ENCODE measurements at regions not wholly inside any gene's neighbourhood (a gene's known extent, or its start where the extent isn't known, plus 50 kb on each side); places are given as distances from the start of the nearest gene placed in this dataset.
"Not testable (repeated sequence)": the region's sequence is repeated elsewhere in the genome, so short reads cannot be mapped to it uniquely, and the experiment has no call there.

DNA sequence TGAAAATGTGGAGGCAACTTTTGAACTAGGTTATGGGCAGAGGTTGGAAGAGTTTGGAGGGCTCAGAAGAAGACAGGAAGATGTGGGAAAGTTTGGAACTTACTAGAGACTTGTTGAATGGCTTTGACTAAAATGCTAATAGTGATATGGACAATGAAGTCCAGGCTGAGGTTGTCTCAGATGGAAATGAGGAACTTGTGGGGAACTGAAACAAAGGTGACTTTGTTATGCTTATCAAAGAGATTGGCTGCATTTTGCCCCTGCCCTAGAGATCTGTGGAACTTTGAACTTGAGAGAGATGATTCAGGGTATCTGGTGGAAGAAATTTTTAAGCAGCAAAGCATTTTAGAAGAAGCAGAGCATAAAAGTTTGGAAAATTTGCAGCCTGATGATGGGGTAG is 499.7 kb upstream of the ATP2B1 start:
- not testable (repeated sequence) for DNase-seq (ENCODE audit: low spot score)

DNA sequence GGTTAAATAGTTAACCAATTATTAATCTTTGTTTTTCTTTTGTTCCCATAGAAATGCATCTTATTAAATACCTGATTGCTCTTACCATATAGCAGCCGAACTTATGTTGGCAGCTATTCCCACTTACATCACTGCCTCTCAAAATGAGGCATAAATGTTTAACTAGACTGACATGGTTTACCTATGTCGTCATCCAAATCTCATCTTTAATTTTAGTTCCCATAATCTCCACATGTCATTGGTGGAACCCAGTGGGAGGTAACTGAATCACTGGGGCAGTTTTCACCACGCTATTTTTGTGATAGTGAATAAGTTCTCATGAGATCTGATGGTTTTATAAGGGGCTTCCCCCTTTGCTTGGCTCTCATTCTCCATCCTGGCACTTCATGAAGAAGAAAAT is 499.2 kb upstream of the ATP2B1 start:
- DNase-seq (ENCODE audit: low spot score): no peak

DNA sequence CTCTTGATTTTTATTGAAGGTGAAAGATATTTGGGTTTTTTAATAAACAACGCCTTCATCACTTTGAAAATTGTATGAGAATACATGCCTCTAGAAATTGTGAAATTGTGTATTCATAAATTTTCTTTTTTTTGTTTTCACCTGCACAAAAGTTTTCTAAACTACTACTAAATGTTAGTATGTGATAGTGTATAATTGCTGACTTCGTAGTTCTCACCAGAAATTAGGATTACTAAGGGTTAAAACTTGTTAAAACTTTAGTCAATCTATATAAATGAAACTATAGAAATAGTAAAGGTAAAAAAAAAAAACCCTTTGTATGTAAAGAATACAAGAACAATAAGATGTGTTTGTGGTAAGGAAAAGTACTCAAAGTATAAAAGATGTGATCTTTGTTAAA is 496.5 kb upstream of the ATP2B1 start:
- DNase-seq (ENCODE audit: low spot score): no peak

DNA sequence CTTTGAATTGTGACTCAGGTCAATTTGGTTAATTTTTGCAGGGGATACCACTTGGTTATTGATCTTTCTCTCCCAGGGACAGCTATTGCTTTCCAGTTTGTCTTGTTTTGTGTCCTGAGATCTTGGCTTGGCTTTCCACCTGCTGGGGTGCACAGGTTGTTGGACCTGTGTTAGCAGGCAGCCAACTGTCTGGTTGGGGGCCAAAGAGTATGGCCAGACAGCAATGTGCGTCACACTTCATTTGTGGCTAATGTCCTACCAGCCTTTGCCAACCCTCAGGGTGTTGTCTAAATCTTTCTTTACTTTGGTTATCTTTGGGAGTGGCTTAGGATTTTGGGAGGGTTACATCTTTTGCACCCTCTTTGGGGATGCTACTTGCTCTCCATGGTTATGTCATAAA is 494.9 kb upstream of the ATP2B1 start:
- no peak for DNase-seq (ENCODE audit: low spot score)

DNA sequence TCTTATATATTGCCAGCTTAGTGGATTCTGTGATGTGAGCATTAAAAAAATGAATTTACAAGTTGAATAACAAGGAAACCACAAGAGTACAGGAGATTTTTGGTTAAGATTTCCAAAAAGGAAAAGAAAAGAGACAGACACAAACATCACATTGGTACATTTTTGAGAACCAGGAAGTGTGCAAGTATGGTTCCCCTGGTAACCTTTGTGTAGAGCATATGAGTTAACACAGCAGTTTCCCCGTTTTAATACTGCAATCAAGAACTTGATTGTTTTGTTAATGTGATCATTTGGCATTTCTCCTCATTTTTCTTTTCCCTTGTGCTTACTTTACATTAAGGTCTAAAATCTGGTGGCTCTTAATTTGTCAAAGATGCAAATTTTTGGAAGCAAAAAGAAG is 490.4 kb upstream of the ATP2B1 start:
- DNase-seq (ENCODE audit: low spot score): no peak

DNA sequence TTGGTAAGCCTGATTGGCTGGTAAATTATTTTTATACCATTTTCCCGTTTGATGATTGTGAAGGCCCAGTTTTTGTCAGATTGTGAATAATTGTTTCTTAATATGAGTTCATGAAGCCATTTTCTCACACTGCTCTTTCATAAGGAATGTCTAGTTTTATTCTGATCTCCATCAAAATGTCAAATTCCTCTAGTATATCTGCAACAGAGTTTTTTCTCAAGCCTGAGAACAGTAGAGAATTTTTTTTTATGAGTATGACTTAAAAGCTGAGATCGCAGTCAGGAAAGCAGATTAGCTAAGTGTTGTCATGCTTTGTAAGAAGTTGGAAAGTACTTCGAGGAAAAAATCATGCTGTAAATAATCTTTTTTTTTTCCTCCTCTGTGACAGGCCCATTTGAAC is 484.9 kb upstream of the ATP2B1 start:
- DNase-seq (ENCODE audit: low spot score): no peak

DNA sequence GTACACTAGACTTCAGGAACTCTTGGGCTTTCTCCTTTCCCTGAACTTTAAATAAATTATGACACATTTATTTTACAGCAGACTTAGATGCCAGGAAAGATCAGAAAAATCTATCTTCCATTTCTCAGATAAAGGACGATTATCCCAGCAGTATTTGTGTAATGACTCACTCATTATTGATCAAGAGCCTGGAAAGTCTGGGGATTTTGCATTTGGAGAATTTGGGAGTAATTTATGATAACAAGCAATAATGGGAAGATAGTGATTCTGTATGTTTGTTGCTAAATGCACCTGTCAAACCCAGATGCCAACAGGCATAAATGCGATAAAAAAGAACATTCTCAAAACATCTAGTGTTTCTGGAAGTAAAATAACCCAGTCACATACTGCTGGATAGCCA is 480.2 kb upstream of the ATP2B1 start:
- no peak for DNase-seq (ENCODE audit: low spot score)

DNA sequence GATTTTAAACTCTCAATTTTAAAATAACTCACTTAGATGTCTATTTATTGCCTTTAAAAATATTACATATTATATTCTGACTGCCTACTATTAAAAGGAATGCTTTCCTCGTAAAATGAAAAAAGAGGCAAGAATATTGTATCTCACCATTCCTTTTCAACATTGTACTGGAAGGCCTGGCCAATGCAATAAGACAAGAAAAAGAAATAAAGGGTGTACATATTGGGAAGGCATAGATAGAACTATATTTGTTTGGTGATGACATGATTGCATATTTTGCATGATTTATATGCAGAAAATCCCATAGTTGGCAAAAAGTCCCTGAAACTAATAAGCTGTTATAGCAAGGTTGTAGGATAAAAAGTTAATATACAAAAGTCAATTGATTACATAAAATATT is 474.6 kb upstream of the ATP2B1 start:
- DNase-seq (ENCODE audit: low spot score): no peak

DNA sequence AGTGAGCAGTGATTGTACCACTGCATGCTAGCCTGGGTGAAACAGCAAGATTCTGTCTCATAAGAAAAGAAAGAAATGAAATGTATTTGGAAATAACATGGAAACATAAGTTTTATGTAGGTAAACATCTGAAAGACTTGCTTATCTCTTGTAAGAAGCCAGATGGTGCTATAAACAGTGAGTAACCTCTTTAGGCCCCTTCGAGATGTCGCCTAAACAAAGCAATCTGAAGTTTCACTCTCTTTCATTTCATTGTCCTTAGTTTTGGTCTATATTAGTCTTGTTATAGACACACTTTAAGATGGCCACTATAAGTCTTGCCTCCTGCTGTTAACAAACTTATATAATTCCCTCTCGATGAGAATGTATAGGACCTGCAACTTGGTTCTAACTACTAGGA is 472.6 kb upstream of the ATP2B1 start:
- DNase-seq (ENCODE audit: low spot score): no peak

DNA sequence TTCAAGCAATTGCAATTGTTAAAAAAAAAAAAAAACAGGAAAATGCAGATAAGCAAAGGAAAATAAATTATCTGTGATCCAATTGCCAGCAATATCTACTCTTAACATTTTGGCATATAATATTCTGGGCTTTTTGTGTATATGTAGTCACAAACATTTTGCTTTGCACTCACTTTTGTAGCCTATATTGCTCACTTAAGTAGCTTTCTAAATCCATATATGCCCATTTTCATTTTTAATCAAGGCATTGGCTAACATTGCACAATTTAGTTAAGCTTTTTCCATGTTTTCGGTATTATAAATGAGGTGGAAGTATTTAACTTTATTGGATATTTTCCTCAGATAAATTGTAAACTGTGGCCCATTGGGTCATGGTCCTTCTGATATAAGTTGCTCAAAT is 466.3 kb upstream of the ATP2B1 start:
- DNase-seq (ENCODE audit: low spot score): no peak

DNA sequence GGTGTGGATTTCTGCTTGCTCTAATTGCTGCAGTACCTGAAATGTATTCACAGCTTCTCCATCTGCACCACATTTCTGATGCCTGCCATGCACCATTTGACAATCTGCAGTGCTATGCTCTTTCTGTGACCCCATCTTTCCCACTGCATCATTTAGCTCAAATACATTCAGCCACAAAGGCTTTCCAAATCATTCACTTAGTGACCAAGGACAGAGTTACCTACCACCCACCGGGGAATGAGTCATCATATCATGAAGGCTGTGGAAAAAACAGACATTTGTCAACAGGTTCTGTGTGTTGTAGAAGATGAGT is 465.5 kb upstream of the ATP2B1 start:
- DNase-seq (ENCODE audit: low spot score): no peak

DNA sequence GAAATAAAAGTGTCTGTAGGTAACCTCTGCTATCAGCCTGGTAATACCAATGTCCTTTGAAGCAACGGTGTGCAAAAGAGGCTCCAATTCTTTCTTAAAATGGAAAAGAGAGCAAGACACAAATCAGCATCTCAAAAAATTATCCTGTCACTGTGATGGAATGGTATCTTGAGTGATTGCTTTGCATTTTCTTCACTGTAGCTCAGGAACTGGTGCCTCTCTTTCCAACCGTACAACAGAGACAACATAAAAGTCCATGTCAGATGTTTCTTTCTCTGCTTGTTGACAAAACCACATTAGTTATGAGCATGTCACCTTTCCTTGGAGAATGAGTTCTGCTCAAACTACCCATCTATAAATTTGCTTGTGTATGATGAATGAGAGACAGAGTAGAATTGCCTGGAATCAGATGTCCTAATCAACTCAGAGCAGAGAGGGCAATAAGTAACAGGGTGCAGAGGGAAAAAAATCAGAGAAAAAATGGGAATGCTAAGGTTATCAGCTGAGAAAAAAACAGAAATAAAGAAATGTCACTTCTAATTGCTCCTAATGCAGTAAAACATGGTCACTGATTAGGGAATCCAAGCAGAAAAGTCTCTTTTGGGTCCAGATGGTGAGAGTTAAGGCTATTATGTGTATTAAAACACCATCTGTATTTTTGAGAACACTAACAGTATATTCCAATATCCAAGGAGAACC is 465.0 kb upstream of the ATP2B1 start:
- DNase-seq (ENCODE audit: low spot score): no peak

DNA sequence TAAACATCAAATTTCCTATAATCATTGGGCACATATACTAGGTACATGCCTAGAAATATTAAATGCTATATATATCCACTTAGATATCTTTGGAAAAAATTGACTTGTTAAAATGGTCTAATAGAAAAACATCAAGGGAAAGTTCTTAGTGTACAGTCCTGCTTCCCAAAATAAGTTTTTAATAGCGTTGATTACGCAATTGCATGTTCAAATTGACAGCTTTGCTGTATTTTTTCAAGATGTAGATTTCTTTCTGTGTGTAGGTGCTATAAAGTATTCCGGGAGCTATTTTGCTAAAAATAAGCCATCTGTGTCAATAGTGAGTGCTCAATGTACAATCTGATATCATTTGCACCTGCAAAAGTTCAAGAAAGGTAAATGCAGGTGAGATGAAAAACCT is 463.9 kb upstream of the ATP2B1 start:
- DNase-seq (ENCODE audit: low spot score): no peak

DNA sequence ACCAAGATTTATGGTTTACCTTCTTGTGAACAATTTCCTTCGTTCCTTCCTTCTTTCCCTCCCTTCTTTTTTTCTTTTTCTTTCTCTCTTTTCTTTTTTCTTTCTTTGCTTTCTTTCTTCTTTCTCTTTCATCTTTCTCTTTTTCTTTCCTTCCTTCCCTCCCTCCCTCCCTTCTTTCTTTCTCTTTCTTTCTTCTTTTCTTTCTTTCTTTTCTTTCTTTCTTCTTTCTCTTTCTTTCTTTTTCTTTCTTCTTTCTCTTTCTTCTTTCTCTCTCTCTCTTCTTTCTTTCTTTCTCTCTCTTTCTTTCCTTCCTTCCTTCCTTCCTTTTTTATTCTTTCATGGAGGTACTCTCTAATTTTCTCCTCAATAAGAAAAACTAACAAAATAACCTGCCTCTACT is 462.1 kb upstream of the ATP2B1 start:
- no peak for DNase-seq (ENCODE audit: low spot score)

DNA sequence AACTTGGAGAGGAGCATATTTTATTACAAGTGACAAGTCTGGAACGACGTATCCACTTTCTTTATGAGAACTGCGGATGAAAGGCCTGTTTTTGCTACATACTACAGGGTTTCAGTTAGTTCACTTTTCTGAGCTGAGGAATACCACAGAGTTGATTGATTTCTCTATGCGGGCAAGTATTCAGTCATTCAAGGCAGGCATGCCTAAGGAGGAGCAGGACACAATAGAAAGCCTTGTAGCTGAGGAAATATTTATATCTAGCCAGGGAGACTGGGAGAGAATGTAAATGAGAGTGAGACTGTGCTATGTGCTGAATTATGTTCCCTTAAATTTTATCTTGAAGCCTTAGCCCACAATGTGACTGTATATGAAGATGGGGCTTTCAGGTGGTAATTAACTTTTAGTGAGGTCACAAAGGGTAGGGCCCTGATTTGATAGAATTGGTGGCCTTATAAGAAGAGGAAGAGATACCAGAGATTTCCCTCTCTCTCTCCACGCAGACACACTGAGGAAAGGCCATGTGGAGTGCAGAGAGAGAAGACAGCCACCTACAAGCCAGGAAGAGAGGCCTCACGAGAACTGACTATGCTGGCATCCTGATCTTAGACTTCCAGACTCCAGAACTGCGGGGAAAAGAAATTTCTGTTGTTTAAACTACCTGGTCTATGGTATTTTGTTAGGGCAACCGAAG is 459.0 kb upstream of the ATP2B1 start:
- DNase-seq (ENCODE audit: low spot score): no peak

DNA sequence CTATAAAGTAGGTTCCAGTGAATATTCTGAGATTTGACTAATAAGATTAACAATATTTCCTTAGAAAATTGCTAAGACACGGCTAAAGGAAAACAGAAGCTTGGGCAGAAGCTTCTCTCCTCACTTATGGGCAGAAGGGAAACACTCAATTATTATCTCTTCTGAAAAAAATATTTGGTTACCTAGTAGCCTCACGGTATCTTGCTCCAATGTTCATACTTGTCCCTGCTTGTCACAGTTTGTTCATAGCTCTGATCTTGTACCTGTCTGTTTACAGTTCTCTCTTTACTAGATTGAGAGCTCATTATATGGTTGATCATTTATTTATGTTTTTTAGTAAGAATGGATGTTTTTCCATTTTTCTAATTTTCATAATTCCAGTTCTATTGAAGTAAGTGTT is 458.0 kb upstream of the ATP2B1 start:
- no peak for DNase-seq (ENCODE audit: low spot score)

DNA sequence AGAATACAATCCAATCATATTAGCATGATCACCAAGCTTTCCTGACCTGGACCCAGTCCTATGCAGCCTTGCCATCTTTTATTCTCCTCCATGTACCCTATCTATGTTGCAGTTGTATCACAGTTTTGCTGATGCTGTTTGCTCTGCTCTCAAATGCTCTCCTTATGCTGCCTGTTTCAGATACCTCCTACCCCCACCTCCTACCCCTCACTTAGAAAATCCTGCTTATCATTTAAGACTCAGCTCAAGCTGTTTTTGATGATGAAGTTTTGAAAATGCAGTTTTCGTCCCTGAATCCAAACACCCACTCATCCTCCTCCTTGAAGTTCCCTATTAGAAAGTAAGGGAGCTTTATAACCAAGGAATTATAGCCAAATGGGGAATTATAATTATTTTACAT is 457.4 kb upstream of the ATP2B1 start:
- DNase-seq (ENCODE audit: low spot score): no peak

DNA sequence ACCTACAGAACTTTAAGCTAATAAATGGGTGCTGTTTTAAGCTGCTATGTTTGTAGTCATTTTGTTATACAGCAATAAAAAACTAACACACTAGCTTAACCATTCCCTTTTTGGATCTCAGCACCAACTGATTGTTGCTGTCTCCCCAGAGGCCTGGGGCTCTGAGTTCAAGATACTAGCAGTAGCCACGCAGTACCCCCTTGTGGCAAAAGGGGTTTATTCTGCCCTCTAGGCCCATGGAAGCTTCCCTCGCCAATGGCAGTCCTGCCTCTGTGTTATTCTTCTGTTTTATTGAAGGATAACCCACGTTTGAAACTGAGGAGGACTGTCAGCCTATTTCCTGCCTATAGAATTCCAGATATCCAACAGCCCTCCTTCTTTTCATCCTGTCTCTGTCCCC is 455.3 kb upstream of the ATP2B1 start:
- no peak for DNase-seq (ENCODE audit: low spot score)

DNA sequence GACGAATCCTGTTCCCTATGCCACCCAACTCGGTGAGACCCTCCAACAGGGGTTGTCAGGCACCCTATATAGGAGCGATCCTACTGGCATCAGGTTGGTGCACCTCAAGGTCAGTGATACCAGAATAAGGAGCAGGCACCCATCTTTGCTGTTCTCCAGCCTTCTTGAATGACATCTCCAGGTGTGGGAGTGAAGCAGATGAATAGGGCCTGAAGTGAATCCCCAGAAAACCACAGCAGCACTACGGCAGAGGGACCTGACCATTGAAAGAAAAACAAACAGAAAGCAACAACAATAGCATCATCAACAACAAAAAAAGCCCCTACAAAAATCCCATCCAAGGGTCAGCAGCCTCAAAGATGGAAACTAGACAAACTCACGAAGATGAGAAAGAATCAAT is 445.2 kb upstream of the ATP2B1 start:
- DNase-seq (ENCODE audit: low spot score): no peak

DNA sequence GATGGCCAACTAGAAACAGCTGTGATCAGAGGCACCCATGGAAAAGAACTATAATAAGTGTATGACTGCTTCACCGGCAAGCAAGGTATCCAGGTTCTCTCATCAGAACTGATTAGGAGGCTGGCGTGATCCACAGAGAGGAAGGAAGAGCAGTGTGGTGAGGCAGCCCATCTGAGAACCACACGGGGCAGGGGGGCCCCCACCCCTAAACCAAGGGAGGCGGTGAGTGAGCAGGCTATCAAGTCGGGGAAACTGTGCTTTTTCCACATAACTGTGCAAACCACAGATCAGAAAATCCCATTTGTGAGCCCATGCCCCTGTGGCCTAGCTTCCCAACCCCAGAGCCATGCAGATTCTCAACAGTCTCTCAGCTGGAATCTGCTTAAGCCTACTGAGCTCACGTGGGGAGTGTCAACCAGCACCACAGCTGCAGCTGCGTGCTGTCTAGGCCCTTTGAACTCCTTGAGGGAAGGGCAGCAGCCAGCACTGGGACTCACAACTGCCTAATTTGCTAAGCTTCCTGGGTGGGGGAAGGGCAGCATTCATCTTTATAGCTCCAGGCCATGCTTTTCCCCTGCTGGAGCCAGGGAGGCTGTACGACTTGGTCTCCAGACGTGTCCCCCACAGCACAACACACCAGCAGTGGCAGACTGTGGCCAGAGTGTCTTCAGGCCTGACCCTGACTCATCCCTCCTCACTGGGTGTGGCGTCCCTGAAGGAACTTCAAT is 444.4 kb upstream of the ATP2B1 start:
- DNase-seq (ENCODE audit: low spot score): no peak

DNA sequence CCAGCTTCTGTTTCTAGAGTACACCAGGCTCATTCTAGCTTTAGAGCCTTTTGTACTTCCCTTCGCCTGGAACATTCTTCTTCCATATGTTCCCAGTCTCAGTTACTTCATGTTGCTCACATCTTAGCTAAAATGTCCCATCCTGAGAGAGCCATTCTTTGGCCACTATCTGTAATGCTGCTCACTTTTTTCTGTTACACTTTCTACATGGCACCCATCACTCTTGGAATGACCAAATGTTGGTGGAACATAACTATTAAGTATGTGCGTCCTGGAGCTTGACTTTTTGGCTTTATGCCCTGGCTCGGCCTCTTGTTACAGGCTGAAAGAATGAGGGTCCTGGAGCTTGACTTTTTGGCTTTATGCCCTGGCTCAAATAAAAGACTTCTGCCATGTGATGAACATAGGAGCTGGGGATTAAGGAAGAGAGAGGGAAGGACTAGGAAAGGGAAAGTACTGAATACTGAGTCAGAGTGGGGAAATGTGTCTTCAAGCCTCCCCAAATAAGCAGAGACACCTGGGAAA is 442.9 kb upstream of the ATP2B1 start:
- DNase-seq (ENCODE audit: low spot score): no peak

DNA sequence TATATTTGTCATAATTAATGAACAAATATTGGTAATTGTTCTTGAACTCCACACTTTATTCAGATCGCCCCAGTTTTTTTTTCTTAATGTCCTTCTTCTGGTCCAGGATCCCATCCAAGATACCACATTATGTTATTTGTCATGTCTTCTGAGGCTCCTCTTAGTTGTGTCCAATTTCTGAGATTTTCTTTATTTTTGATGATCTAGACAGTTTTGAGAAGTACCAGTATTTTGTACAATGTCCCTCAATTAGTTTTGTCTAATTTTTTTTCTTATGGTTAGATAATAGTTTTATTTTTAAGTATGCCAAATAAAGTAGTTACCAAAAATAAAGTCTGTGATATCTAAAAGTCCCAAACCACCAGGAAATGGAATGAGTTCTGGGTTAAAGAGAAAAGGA is 440.8 kb upstream of the ATP2B1 start:
- DNase-seq (ENCODE audit: low spot score): no peak

DNA sequence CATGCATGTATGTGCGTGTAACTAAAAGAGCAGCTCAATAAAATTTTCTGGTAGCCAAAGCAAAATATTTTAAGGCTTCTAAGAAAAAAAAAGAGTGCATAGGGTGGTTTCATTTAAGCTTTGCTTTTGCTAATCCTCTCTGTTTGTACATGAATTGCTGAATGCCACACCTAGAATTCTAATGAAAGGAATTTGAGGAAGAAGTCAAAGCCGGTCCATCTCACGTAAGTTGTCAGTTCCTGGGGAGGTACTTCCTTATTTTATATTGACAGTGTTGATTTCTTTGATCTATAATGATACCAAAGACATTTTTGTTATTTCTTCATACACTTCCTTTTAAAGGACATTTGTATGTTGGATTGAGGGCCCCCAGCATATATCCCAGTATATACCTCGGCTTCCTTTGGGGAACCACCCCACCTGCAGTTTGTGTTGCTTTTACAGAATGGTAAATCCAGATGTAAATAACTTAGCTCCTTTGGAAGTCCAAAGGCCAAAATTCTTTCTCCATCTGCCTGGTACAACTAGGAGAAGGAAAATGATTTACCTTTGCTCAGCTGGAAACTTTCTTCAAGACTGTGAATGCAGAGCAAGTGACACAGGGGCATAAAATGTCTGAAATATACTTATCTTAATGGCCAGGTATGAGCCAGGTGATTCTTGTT is 420.9 kb upstream of the ATP2B1 start:
- DNase-seq (ENCODE audit: low spot score): no peak
